GM21576 (cell line): ENCODE measurements at regions not wholly inside any gene's neighbourhood (a gene's known extent, or its start where the extent isn't known, plus 50 kb on each side); places are given as distances from the start of the nearest gene placed in this dataset.
"Not testable (repeated sequence)": the region's sequence is repeated elsewhere in the genome, so short reads cannot be mapped to it uniquely, and the experiment has no call there.

Experiments used
- ATAC-seq: cut with Tn5 transposase; IDR thresholded peaks from one replicate; pipeline ENCODE4 v1.9.1; 2021; ENCODE audit warnings: mild to moderate bottlenecking, moderate library complexity; ENCODE audit not compliant: unreplicated experiment

GRCh38 chr4:123133397-123134050, 211.1 kb upstream of the NUDT6 start:
- ATAC-seq, result no peak

DNA sequence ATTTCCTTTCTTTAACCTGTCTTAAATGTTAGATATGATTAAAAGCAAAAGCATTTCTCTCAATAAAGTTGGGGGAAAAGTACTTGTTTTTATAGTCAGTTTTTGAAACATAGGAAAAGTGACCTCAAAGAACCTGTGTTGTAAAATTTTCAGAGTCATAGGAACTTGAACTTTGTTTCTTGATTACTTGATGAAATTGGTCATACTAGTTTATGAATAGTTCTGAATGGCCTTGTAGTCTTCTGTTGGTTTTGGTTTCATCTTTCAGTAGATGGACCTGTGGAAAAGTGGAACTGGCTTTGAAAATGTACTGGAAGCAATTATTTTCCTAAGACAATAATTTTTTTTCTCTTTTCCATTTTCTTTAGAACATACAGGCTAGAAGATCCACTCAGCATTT, 222.2 kb upstream of the NUDT6 start:
- no peak for ATAC-seq

- no peak for ATAC-seq
Measured at GRCh38 chr4:123158576-123158975, 236.2 kb upstream of the NUDT6 start.

GRCh38 chr4:123159479-123159878, 237.1 kb upstream of the NUDT6 start:
- no peak for ATAC-seq

- ATAC-seq, result no peak
Measured at GRCh38 chr4:123162859-123163258, 233.7 kb upstream of the SPRY1 start.

DNA sequence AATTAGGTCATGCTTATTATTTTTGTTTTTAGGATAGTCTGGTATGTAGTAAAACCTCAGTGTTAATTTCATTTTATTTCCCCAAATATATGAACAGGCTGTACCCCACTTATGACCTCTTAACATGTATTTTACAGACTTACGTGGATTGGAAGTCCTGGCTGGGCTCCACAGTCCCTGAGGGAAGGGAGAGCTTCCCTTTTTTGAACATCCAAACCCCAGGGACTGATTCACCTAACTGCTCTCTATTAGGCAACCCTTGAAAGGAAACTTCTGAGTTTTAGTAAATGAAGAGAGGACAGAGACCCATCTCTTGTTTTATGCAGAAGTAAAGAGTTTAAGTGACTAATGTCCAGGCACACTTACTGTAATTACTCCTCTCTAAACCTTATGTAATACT, 233.1 kb upstream of the SPRY1 start:
- ATAC-seq, result no peak

DNA sequence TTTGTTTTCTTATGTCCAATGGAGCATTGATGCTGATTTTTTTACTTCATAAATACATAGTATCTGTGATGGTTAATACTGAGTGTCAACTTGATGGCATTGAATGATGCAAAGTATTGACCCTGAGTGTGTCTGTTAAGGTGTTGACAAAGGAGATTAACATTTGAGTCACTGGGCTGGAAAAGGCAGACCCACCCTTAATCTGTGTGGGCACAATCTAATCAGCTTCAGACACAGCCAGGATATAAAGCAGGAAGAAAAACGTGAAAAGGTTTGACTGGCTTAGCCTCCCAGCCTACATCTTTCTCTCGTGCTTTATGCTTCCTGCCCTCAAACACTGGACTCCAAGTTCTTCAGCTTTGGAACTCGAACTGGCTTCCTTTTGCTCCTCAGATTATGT, 230.6 kb upstream of the SPRY1 start:
- ATAC-seq, result no peak

DNA sequence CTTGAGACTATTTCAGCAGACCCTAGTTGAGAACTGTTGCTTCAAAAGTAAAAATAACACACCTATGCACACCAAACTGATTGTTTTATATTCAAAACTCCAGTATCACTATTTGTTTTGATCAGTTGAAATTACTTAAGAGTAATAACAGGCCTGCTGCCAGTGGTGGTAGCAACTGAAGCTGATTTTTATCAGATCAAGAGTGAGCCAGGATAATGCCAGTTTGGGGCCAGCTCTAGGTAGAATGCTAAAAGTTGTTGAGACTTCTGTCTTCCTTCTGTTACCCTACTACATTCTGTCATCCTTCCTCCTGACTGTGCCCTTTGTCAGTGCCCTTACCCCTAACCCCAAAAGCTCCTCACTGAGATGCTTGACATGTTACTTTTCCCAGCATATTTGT, 228.7 kb upstream of the SPRY1 start:
- no peak for ATAC-seq

DNA sequence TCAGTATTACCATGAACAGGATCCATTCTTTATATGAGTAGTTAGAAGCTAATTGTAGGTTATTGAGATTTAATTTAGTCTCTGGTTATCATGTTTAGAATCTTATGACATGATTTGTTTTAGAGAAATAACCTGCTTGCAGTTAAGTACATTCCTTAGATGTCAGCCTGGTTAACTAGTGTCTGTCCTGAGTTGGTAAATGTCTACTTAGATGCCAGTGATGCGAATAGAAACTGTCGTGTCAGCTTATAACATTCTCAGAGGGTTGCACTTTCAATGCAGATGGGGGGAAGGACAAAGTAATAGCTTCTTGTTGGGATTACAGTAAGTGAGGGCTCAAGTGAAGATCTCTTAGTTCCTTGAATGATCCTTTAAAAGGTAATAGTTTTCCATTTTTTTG, 227.8 kb upstream of the SPRY1 start:
- no peak for ATAC-seq

DNA sequence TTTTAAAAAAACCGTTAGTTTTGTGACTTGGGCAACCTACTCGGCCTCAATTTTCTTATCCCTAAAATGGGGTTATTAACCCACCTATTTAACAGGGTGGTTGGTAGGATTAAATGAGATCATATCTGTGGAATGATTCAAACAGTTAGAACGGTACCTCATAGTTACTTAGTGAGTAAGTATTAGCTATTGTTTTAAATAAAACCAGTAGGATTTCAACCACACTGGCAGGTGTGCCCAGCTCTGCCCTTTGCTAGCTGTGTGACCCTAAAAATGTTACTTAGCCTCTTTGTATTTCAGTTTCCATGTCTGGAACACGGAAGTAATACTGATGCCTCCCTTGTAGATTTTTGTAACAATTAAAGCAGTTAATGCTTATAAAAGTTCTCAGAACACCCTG, 225.8 kb upstream of the SPRY1 start:
- ATAC-seq, result no peak

DNA sequence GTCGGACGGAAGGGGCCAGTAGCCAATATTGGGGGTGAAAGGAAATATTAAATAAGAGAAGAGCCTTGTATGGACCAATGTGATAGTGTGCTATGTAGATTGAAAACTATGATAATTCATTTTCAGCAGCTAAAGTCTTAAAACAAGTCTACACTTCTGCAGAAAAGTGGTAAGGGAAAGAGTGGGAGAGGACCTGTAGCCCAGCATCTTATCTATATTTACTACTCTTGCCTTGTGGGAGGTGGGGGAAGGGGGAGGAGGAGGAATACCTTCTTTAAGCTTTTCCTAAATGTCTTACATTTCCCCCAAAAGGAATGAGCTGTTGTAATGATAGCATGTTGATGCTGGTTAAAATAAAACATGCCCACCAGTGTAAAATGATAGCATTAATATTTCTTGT, 220.0 kb upstream of the SPRY1 start:
- no peak for ATAC-seq

- no peak for ATAC-seq
Measured at GRCh38 chr4:123182289-123182688, 214.3 kb upstream of the SPRY1 start.

- no peak for ATAC-seq
Measured at GRCh38 chr4:123183308-123183707, 213.3 kb upstream of the SPRY1 start.

GRCh38 chr4:123183754-123184153, 212.8 kb upstream of the SPRY1 start:
- not testable (repeated sequence) for ATAC-seq

DNA sequence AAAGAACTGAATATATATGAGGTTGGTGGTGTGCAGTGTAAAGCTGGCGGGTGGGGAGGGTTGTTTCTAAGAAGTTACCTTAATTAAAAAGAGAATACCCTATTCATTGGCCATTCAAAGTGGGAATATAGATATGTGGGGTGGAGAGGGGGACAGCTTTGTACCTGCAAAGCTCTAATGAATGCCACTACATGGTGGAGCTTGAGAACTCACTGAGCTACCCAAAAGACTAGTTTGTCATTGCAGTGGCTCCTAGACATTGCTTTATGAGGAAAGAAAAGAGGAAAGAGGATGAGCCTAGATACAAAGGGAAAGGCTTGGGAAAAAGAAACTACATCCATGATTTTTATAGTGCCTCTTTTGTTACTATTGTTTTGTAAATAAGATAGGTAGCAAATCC, 209.9 kb upstream of the SPRY1 start:
- ATAC-seq, result no peak

DNA sequence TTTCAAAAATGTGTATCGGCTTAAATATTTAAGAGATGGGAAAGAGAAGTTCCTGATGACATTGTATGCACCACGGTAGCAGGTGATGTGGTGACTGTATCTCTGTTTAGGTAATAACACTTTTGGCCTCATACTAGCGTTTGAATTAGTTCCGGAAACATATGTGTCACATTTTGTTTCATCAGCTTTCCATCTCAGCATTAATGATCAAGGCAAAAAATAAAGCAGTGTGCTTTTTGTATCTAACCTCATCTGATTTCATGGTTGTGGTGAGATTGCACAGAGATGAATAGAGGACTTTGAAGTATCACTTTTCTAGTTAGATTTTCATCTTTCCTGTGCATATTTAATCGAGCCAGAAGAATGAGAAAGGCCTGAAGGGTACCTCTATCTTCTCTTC, 206.4 kb upstream of the SPRY1 start:
- ATAC-seq, result no peak

GRCh38 chr4:123191728-123192127, 204.9 kb upstream of the SPRY1 start:
- no peak for ATAC-seq

DNA sequence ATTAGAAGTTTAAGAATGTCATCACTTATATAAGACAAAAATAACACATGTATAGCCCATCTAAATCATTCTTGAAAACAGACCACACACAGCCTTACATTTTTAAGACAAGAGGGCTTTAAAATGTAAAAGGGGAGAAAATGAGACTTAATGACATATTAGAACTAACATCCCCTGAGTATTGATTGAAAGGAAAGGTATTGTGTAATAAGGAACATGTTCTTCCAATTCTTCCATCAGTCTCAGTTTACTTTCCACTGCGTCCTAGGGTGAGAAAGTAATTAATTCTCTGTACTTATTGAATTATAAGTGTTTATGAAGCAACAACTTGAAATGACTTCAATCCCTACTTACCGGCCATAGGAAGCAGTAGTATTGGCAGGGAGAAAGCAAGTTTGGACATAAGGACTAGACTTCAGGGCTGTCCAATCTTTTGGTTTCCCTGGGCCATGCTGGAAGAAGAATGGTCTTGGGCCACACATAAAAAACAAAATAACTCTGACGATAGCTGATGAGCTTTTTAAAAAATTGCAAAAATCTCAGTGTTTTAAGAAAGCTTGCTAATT, 202.7 kb upstream of the SPRY1 start:
- ATAC-seq, result no peak

- no peak for ATAC-seq
Measured at GRCh38 chr4:123198706-123199105, 197.9 kb upstream of the SPRY1 start.

- no peak for ATAC-seq
Measured at GRCh38 chr4:123200051-123200940, 196.3 kb upstream of the SPRY1 start.

GRCh38 chr4:123204737-123205136, 191.9 kb upstream of the SPRY1 start:
- no peak for ATAC-seq

DNA sequence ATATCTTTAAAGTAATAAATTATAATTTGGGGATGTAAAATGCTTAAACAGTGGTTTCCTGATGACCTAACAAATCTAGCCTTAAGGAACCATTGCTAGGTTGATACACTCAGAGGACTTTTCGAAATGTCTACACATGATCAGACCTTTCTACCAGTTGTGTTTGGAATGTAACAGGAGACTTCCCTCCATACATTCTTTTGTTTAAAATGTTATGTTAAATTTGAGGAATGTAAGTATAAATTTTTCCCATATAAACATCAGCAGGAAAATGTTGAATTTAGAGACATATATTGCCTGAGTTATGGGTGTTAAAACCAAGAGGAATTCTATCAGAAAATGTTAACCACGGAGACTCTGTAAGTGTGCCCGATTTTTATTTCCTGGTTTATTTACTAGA, 190.6 kb upstream of the SPRY1 start:
- ATAC-seq, result no peak
